ENCODE measurements at regions not wholly inside any gene's neighbourhood (a gene's known extent, or its start where the extent isn't known, plus 50 kb on each side); places are given as distances from the start of the nearest gene placed in this dataset.

DNA sequence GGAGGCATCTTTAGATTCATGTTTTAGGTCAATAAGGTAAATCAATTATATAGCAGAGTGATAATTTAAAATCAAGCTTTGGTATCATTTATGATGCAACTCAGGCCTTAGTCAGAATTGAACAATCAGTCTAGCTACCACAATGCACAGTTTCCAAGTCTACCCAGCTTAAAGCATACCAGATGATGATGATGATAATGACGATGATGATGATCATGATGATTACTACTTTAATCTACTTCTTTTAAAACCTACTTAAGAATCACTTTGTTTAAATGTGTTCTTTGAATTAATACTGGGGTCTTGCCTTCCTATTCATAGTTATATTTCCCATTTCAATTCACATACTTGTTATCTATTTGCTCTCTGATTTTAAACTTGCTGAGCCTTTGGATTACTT is 1872.7 kb downstream of the OLFM4 start:
- no peaks in the 10 kb centered on the region for H3K27me3 ChIP-seq
- no peak overlapping the region for H3K4me3 ChIP-seq
- DNase-seq (no peak), ATAC-seq (no peak)
- intact Hi-C loops (cut with DNase I): no loop called here
- no peak overlapping the region for H3K27ac ChIP-seq
- H3K9me3 ChIP-seq: peaks cover 0 to 7% (median 0%) of the 10 kb centered on the region in 12 donors
- TF ChIP-seq POLR2A (IDR thresholded peaks at IDR 0.05) (no peak), CTCF (IDR thresholded peaks at IDR 0.05) (no peak)
- WGBS, 4 donors: 80 to 93% (median 88%) methylated on average over 1 of the region's 1 CpG
- H3K4me1 ChIP-seq: no peaks in the 10 kb centered on the region
- H3K36me3 ChIP-seq: no peaks in the 10 kb centered on the region

- WGBS, 4 donors: 73 to 82% (median 79%) methylated on average over 3 of the region's 3 CpGs
- intact Hi-C loops (cut with DNase I): no loop called here
- ATAC-seq (no peak), DNase-seq (no peak)
- H3K4me3 ChIP-seq: no peak overlapping the region
- no peaks in the 10 kb centered on the region for H3K36me3 ChIP-seq
- no peaks in the 10 kb centered on the region for H3K27me3 ChIP-seq
- no peaks in the 10 kb centered on the region for H3K4me1 ChIP-seq
- peaks cover 0 to 13% (median 0%) of the 10 kb centered on the region in 12 donors for H3K9me3 ChIP-seq
- H3K27ac ChIP-seq: no peak overlapping the region
- TF ChIP-seq POLR2A (IDR thresholded peaks at IDR 0.05) (no peak), CTCF (IDR thresholded peaks at IDR 0.05) (no peak)
These were observed 1883.8 kb downstream of the OLFM4 start for GRCh38 chr13:54912367-54912766.

- DNase-seq: no peak
- whole genome bisulfite sequencing, 4 donors: 76 to 83% (median 79%) methylated on average over 4 of the region's 4 CpGs
- no peaks in the 10 kb centered on the region for H3K27me3 ChIP-seq
- ATAC-seq: no peak
- no peak overlapping the region for H3K27ac ChIP-seq
- no peaks in the 10 kb centered on the region for H3K4me1 ChIP-seq
- intact Hi-C loops (cut with DNase I): no loop called here
- peaks cover 0 to 13% (median 0%) of the 10 kb centered on the region in 12 donors for H3K9me3 ChIP-seq
- H3K36me3 ChIP-seq: no peaks in the 10 kb centered on the region
- TF ChIP-seq POLR2A (IDR thresholded peaks at IDR 0.05): no peak
- no peak overlapping the region for H3K4me3 ChIP-seq
These were observed 1885.1 kb downstream of the OLFM4 start for GRCh38 chr13:54913668-54914067.

DNA sequence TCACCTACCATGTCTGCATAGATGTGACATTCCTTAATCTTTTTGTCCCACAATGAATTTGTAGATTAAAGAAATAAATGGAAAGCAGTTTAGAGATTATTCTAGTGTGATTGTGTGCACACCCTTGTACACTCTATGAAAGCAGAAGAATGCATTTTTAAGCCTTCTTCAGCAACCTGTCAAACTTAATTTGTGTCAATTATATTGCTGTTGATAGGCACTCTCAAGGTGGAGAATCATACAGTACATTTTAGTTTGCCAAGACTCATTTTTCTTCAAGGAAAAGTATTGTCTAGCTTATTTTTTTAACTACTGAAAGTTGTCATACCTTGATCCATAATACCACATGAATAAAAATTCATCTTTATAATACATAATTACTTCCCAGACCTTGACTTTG is 1898.9 kb downstream of the OLFM4 start:
- H3K36me3 ChIP-seq: no peaks in the 10 kb centered on the region
- ATAC-seq (no peak), DNase-seq (no peak)
- TF ChIP-seq CTCF (IDR thresholded peaks at IDR 0.05): no peak
- TF ChIP-seq POLR2A (IDR thresholded peaks at IDR 0.05): no peak
- H3K27me3 ChIP-seq: no peaks in the 10 kb centered on the region
- intact Hi-C loops (cut with DNase I): no loop called here
- no peak overlapping the region for H3K27ac ChIP-seq
- no peaks in the 10 kb centered on the region for H3K4me1 ChIP-seq
- no peak overlapping the region for H3K4me3 ChIP-seq
- H3K9me3 ChIP-seq: peaks cover 0 to 19% (median 0%) of the 10 kb centered on the region in 12 donors

GRCh38 chr13:54928071-54928470 is 1899.5 kb downstream of the OLFM4 start:
- intact Hi-C loops (cut with DNase I): no loop called here
- 75 to 82% (median 78%) methylated on average over 2 of the region's 2 CpGs for WGBS, 4 donors
- Histone ChIP-seq H3K9me3 (peaks cover 0 to 14% (median 0%) of the 10 kb centered on the region in 12 donors), H3K27me3 (no peaks in the 10 kb centered on the region), H3K4me1 (no peaks in the 10 kb centered on the region), H3K4me3 (no peak overlapping the region), H3K27ac (no peak overlapping the region), H3K36me3 (no peaks in the 10 kb centered on the region)
- ATAC-seq (no peak), DNase-seq (no peak)
- TF ChIP-seq CTCF (IDR thresholded peaks at IDR 0.05): no peak
- no peak for TF ChIP-seq POLR2A (IDR thresholded peaks at IDR 0.05)

Data from heart left ventricle (tissue), 16 donors.